A673 (cell line): ENCODE measurements at regions not wholly inside any gene's neighbourhood (a gene's known extent, or its start where the extent isn't known, plus 50 kb on each side); places are given as distances from the start of the nearest gene placed in this dataset.

Experiments used
- EZH2 ChIP-seq: fragments of 200-600 bp; sonication (generic); IDR thresholded peaks from 2 replicates; pipeline ENCODE4 v1.6.1; 2017; ENCODE audit warnings: borderline replicate concordance, low read depth, mild to moderate bottlenecking, mixed read lengths, antibody characterized with exemption, low read length; ENCODE audit not compliant: poor library complexity, severe bottlenecking
- TF ChIP-seq, protein P1 (sequence below): fragments of 300-800, 200-600 bp; sonication (generic); conservative IDR thresholded peaks from 2 replicates; pipeline ENCODE4 v1.5.1; 2017; ENCODE audit warnings: low read depth, mild to moderate bottlenecking, antibody characterized with exemption, low read length, moderate library complexity, mixed read lengths

DNA sequence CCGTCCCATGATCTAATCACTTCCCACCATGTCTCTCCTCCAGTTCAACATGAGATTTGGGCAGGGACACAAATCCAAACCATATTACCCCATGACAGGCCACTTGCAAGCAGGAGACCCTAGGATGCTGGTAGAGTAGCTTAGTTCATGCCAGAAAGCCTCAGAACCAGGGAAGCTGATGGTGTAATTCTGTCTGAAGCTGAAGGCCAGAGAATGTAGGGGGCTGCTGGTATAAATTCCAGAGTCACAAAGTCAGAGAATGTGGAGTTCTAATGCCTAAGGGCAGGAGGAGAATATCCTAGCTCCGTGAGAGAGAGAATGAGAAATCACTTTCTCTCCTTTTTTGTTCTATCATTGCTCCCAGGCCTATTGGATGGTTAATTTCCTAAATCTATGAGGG is 90.3 kb upstream of the IMPG1 start:
- TF ChIP-seq, protein P1, sequence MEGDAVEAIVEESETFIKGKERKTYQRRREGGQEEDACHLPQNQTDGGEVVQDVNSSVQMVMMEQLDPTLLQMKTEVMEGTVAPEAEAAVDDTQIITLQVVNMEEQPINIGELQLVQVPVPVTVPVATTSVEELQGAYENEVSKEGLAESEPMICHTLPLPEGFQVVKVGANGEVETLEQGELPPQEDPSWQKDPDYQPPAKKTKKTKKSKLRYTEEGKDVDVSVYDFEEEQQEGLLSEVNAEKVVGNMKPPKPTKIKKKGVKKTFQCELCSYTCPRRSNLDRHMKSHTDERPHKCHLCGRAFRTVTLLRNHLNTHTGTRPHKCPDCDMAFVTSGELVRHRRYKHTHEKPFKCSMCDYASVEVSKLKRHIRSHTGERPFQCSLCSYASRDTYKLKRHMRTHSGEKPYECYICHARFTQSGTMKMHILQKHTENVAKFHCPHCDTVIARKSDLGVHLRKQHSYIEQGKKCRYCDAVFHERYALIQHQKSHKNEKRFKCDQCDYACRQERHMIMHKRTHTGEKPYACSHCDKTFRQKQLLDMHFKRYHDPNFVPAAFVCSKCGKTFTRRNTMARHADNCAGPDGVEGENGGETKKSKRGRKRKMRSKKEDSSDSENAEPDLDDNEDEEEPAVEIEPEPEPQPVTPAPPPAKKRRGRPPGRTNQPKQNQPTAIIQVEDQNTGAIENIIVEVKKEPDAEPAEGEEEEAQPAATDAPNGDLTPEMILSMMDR, result no peak
- TF ChIP-seq EZH2, result no peak
